NCI-H524 treated with DMSO at 0.1 percent for 48 hours (cell line): ENCODE measurements at regions not wholly inside any gene's neighbourhood (a gene's known extent, or its start where the extent isn't known, plus 50 kb on each side); places are given as distances from the start of the nearest gene placed in this dataset.
"Not testable (repeated sequence)": the region's sequence is repeated elsewhere in the genome, so short reads cannot be mapped to it uniquely, and the experiment has no call there.

Experiments used
- DNase-seq: peaks from one replicate; lab custom pipeline; 2025; lab: John Stamatoyannopoulos, UW

GRCh38 chr1:120941066-120941465, 51.5 kb downstream of the PPIAL4A start:
- DNase-seq = not testable (repeated sequence)

GRCh38 chr1:120941836-120942217, 52.3 kb downstream of the PPIAL4A start:
- not testable (repeated sequence) for DNase-seq

- peak; percentile 33 for DNase-seq
Observed at GRCh38 chr1:120942218-120942944, 52.8 kb downstream of the PPIAL4A start.

GRCh38 chr1:120942945-120943319, 53.4 kb downstream of the PPIAL4A start:
- DNase-seq = not testable (repeated sequence)

GRCh38 chr1:120944691-120945090, 55.1 kb downstream of the PPIAL4A start:
- DNase-seq = not testable (repeated sequence)

GRCh38 chr1:120945122-120945521, 55.6 kb downstream of the PPIAL4A start:
- not testable (repeated sequence) for DNase-seq

- DNase-seq = not testable (repeated sequence)
Observed at GRCh38 chr1:120947114-120947513, 57.5 kb downstream of the PPIAL4A start.

- DNase-seq = not testable (repeated sequence)
Observed at GRCh38 chr1:120949724-120950123, 60.2 kb downstream of the PPIAL4A start.

GRCh38 chr1:120950633-120951032, 61.1 kb downstream of the PPIAL4A start:
- DNase-seq = not testable (repeated sequence)

- DNase-seq = not testable (repeated sequence)
Observed at GRCh38 chr1:120951100-120951499, 61.5 kb downstream of the PPIAL4A start.

- not testable (repeated sequence) for DNase-seq
Observed at GRCh38 chr1:120952207-120952870, 62.8 kb downstream of the PPIAL4A start.

GRCh38 chr1:120952871-120953265, 63.3 kb downstream of the PPIAL4A start:
- not testable (repeated sequence) for DNase-seq

- DNase-seq = no peak
Observed at GRCh38 chr1:120954736-120955135, 65.2 kb downstream of the PPIAL4A start.

GRCh38 chr1:120955961-120956360, 66.4 kb downstream of the PPIAL4A start:
- DNase-seq = not testable (repeated sequence)

- DNase-seq = not testable (repeated sequence)
Observed at GRCh38 chr1:120966018-120966417, 76.4 kb downstream of the PPIAL4A start.

GRCh38 chr1:120972863-120973262, 83.3 kb downstream of the PPIAL4A start:
- DNase-seq = not testable (repeated sequence)

GRCh38 chr1:120973836-120974235, 84.3 kb downstream of the PPIAL4A start:
- DNase-seq = not testable (repeated sequence)

GRCh38 chr1:120977279-120977678, 87.7 kb downstream of the PPIAL4A start:
- not testable (repeated sequence) for DNase-seq

GRCh38 chr1:120981489-120982094, 92.0 kb downstream of the PPIAL4A start:
- not testable (repeated sequence) for DNase-seq

GRCh38 chr1:120994614-120995013, 105.0 kb downstream of the PPIAL4A start:
- not testable (repeated sequence) for DNase-seq

- not testable (repeated sequence) for DNase-seq
Observed at GRCh38 chr1:120995025-120995424, 105.5 kb downstream of the PPIAL4A start.

GRCh38 chr1:121001090-121001726, 111.6 kb downstream of the PPIAL4A start:
- not testable (repeated sequence) for DNase-seq
